ENCODE measurements at regions not wholly inside any gene's neighbourhood (a gene's known extent, or its start where the extent isn't known, plus 50 kb on each side); places are given as distances from the start of the nearest gene placed in this dataset.

DNA sequence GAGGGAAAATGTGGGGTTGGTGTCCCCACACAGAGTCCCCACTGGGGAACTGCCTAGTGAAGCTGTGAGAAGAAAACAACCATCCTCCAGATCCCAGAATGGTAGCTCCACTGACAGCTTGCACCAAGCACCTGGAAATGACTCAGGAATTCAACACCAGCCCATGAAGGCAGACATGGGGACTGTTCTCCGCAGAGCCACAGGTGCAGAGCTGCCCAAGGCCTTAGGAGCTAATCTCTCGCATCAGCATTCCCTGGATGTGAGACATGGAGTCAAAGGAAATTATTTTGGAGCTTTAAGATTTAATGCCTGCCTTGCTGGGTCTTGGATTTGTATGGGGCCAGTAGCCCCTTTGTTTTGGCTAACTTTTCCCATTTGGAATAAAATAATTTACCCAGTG lies 367.9 kb downstream of the FAM133A start:
- ATAC-seq (no peak), DNase-seq (no peak)

GRCh38 chrX:94045724-94046123 lies 371.7 kb downstream of the FAM133A start:
- DNase-seq = peak; percentile 16

More for the DNA sequence above, 367.9 kb downstream of the FAM133A start:
- intact Hi-C loops (cut with DNase I) = no loop called here

DNA sequence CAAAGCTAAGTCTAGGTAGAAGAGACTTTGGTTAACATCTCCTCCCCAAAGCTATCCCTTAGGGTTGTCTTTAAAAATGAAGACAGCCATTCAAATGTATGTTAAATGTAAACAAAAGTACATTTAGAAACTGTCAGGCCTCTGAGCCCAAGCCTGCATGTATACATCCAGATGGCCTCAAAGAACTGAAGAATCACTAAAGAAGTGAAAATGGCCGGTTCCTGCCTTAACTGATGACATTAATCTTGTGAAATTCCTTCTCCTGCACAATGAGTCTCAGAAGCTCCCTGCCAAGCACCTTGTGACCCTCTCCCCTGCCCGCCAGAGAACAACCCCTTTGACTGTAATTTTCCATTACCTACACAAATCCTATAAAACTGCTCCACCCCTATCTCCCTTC lies 377.9 kb downstream of the FAM133A start:
- DNase-seq (no peak), ATAC-seq (no peak)
- intact Hi-C loops (cut with DNase I) = no loop called here

More at GRCh38 chrX:94045724-94046123, 371.7 kb downstream of the FAM133A start:
- intact Hi-C loops (cut with DNase I) = no loop called here
- no peak for ATAC-seq

GRCh38 chrX:94053575-94053974 lies 379.6 kb downstream of the FAM133A start:
- no peak for ATAC-seq
- intact Hi-C loops (cut with DNase I) = no loop called here
- no peak for DNase-seq

- no peak for ATAC-seq
- intact Hi-C loops (cut with DNase I) = no loop called here
Observed at GRCh38 chrX:94057385-94057784, 383.4 kb downstream of the FAM133A start.

DNA sequence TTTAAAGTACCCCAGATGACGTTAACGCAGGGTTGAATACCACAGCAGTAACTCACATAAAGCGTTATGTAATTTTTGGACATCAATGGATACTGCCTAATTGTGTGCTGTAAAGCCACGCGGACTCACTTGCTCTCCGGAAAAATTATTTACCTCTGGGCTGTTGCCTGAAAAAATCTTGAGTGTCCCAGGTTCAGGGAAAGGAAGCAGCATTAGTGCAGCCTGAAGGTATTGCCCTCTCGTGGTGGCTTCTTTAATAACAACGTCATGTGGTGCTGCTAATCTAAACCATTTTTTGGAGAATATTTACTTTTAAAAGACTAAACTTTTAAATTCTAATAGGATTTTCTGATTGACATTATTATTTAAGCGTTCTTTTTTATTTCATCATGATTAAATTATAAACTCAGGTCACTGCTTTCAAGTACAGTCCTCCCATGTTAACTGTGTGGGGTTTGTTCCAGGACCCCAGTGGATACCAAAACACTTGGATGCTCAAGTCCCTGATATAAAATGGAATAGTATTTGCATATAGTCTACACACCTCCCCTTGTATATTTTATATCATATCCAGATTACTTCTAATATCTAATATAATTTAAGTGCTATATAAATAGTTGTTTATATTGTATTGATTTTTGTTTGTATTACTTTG lies 384.8 kb downstream of the FAM133A start:
- intact Hi-C loops (cut with DNase I) = no loop called here
- DNase-seq (no peak), ATAC-seq (no peak)

More at GRCh38 chrX:94057385-94057784, 383.4 kb downstream of the FAM133A start:
- no peak for DNase-seq

DNA sequence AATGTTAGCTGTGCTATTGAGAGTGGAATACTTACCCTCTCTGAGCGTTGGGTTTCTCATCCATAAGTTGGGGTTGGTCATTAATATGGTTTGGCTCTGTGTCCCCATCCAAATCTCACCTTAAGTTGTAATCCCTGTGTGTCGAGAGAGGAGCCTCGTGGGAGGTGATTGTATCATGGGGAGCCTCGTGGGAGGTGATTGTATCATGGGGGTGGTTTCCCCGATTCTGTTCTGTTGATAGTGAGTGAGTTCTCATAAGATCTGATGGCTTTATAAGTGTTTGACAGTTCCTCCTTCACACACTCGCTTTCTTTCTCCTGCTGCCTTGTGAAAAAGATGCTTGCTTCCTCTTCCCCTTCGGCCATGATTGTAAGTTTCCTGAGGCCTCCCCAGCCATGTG lies 391.1 kb downstream of the FAM133A start:
- ATAC-seq = no peak
- no peak for DNase-seq
- intact Hi-C loops (cut with DNase I) = no loop called here

DNA sequence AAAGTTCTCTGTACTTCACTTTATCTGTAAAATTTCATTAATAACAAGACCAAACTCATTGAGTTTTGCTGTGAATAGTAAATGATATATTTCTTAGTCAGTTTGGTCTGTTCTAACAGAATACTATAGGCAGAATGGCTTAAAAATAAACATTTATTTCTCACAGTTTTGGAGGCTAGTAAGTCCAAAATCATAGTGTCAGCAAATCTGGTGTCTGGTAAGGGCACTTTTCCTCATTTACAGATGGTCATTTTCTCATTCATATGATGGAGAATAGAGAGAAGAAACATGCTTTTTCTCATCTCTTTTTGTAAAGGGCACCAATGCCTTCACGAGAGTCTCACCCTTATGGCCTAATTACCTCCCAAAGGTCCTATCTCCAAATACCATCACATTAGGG lies 415.1 kb downstream of the FAM133A start:
- intact Hi-C loops (cut with DNase I) = no loop called here
- DNase-seq = no peak
- no peak for ATAC-seq

- ATAC-seq = no peak
Observed at GRCh38 chrX:94097868-94098267, 423.9 kb downstream of the FAM133A start.

GRCh38 chrX:94107981-94108380 lies 434.0 kb downstream of the FAM133A start:
- no peak for DNase-seq
- intact Hi-C loops (cut with DNase I) = no loop called here

More at GRCh38 chrX:94097868-94098267, 423.9 kb downstream of the FAM133A start:
- intact Hi-C loops (cut with DNase I) = no loop called here
- DNase-seq = no peak

DNA sequence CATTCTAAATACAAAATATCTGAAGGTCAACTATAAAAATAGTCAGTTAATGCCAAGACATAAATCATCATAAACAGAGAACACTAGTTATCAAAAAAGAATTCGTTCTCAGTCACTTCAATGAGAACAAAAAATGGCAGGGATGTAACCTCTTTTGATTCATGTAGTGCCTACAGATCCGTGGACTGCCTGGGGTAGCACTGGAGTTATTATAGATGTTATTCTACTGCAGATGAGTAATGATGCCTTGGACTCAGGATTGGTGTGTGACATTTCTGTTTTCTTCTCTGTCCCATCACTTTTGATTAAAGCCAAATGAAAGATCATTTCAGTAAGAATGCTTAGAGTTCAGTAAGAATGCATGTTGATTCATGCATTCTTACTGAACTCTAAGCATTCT lies 440.4 kb downstream of the FAM133A start:
- ATAC-seq (no peak), DNase-seq (no peak)
- intact Hi-C loops (cut with DNase I) = no loop called here

More at GRCh38 chrX:94107981-94108380, 434.0 kb downstream of the FAM133A start:
- no peak for ATAC-seq

DNA sequence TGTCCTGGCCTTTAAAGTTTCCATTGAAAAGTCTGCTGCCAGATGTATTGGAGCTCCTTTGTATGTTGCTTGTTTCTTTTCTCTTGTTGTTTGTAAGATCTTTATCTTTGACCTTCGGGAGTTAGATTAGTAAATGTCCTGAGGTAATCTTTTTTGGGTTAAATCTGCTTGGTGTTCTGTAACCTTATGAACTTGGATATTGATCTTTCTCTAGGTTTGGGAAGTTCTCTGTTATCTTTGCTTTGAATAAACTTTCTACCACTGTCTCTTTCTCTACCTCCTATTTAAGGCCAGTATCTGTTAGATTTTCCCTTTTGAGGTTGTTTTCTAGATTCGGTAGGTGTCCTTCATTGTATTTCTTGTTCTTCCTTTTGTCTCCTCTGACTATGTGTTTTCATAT lies 447.8 kb downstream of the FAM133A start:
- ATAC-seq (no peak), DNase-seq (no peak)
- intact Hi-C loops (cut with DNase I) = no loop called here

- intact Hi-C loops (cut with DNase I) = no loop called here
Observed at GRCh38 chrX:94123062-94123461, 449.1 kb downstream of the FAM133A start.

GRCh38 chrX:94162971-94163370 lies 489.0 kb downstream of the FAM133A start:
- intact Hi-C loops (cut with DNase I) = no loop called here
- DNase-seq (no peak), ATAC-seq (no peak)

More at GRCh38 chrX:94123062-94123461, 449.1 kb downstream of the FAM133A start:
- ATAC-seq = no peak
- DNase-seq = no peak

- DNase-seq (no peak), ATAC-seq (no peak)
- intact Hi-C loops (cut with DNase I) = no loop called here
Observed at GRCh38 chrX:94178145-94178788, 504.3 kb downstream of the FAM133A start.

GRCh38 chrX:94204524-94204923 lies 530.5 kb downstream of the FAM133A start:
- no peak for DNase-seq
- intact Hi-C loops (cut with DNase I) = no loop called here
- ATAC-seq = no peak

GRCh38 chrX:94216738-94217137 lies 542.7 kb downstream of the FAM133A start:
- intact Hi-C loops (cut with DNase I) = no loop called here
- no peak for ATAC-seq
- no peak for DNase-seq

- intact Hi-C loops (cut with DNase I) = no loop called here
- DNase-seq = no peak
- ATAC-seq = no peak
Observed at GRCh38 chrX:94252211-94252610, 578.2 kb downstream of the FAM133A start.

DNA sequence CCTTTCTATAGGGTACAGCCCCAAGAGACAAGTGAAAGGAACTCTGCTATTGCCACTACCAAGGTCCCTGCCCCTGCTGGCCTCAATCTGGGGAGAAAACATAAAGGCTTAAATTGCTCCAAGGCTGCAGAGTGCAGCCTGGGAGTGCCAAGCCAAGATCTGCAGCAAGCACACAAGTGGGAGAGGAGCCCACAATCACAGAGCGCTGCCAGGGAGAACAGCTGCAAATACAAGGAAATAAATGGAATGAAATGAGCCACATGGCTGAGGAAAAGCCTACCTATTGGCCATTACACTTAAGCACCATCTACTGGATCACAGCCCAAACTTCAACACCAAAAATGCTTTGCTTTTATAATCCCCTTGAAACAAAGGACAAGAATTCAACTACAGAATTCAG lies 582.4 kb downstream of the FAM133A start:
- intact Hi-C loops (cut with DNase I) = no loop called here
- ATAC-seq (peak in 1 of 2 donors; percentile 34), DNase-seq (no peak)

- intact Hi-C loops (cut with DNase I) = no loop called here
- ATAC-seq = no peak
- no peak for DNase-seq
Observed at GRCh38 chrX:94265323-94265722, 591.3 kb downstream of the FAM133A start.

- intact Hi-C loops (cut with DNase I) = no loop called here
- ATAC-seq (no peak), DNase-seq (no peak)
Observed at GRCh38 chrX:94288325-94288724, 614.3 kb downstream of the FAM133A start.
